ENCODE measurements at regions not wholly inside any gene's neighbourhood (a gene's known extent, or its start where the extent isn't known, plus 50 kb on each side); places are given as distances from the start of the nearest gene placed in this dataset.

- DNase-seq: no peak
- Histone ChIP-seq H3K79me1 (ENCODE audit: low read length) (no peaks in the 10 kb centered on the region), H3K23ac (ENCODE audit: low read length) (no peak overlapping the region), H4K91ac (ENCODE audit: low read depth, low read length) (no peak overlapping the region), H3K18ac (ENCODE audit: low read length) (no peak overlapping the region), H4K8ac (ENCODE audit: low read depth, low read length) (no peak overlapping the region), H3K79me2 (ENCODE audit: control insufficient read depth, insufficient read depth, low read length, poor library complexity) (no peaks in the 10 kb centered on the region), H3K14ac (ENCODE audit: low read length) (no peak overlapping the region), H2BK12ac (ENCODE audit: low read length) (no peak overlapping the region), H3K4me2 (ENCODE audit: low read length) (no peak overlapping the region), H3K9me3 (ENCODE audit: insufficient read depth, low read depth, low read length) (peaks cover 4% of the 10 kb centered on the region), H4K12ac (ENCODE audit: low read depth, low read length) (no peak overlapping the region), H3K9ac (ENCODE audit: low read length) (no peak overlapping the region), H3K27me3 (ENCODE audit: insufficient read depth, low read length) (no peaks in the 10 kb centered on the region), H3K4me3 (ENCODE audit: low read depth, low read length) (no peak overlapping the region), H2BK5ac (ENCODE audit: low read depth, low read length, poor library complexity) (no peak overlapping the region), H3K36me3 (ENCODE audit: control insufficient read depth in 1 of 2, insufficient read depth in 2 of 2, low read length in 2 of 2) (no peaks in the 10 kb centered on the region), H3K4ac (ENCODE audit: low read depth, low read length) (no peak overlapping the region), H3K27ac (ENCODE audit: low read depth, low read length) (no peak overlapping the region), H3K4me1 (ENCODE audit: control insufficient read depth in 1 of 2, insufficient read depth in 2 of 2, low read length in 2 of 2) (no peaks in the 10 kb centered on the region), H2AFZ (ENCODE audit: insufficient read depth, low read length, poor library complexity) (no peak overlapping the region), H2AK5ac (ENCODE audit: low read length) (no peak overlapping the region), H2BK120ac (ENCODE audit: insufficient read depth, low read length, poor library complexity) (no peak overlapping the region)
- WGBS (ENCODE audit: extremely low coverage, insufficient coverage, insufficient read length): no CpG with 5 or more reads among the region's 4 CpGs
Observed at GRCh38 chr1:4323309-4323708, 331.1 kb upstream of the AJAP1 start.

GRCh38 chr1:4324525-4324924 is 329.9 kb upstream of the AJAP1 start:
- no CpG with 5 or more reads among the region's 9 CpGs for WGBS (ENCODE audit: extremely low coverage, insufficient coverage, insufficient read length)
- Histone ChIP-seq H3K9ac (ENCODE audit: low read length) (no peak overlapping the region), H2BK12ac (ENCODE audit: low read length) (no peak overlapping the region), H3K79me1 (ENCODE audit: low read length) (no peaks in the 10 kb centered on the region), H2AK5ac (ENCODE audit: low read length) (no peak overlapping the region), H3K4ac (ENCODE audit: low read depth, low read length) (no peak overlapping the region), H4K91ac (ENCODE audit: low read depth, low read length) (no peak overlapping the region), H3K4me3 (ENCODE audit: low read depth, low read length) (no peak overlapping the region), H3K27me3 (ENCODE audit: insufficient read depth, low read length) (no peaks in the 10 kb centered on the region), H3K4me1 (ENCODE audit: control insufficient read depth in 1 of 2, insufficient read depth in 2 of 2, low read length in 2 of 2) (no peaks in the 10 kb centered on the region), H3K23ac (ENCODE audit: low read length) (no peak overlapping the region), H4K8ac (ENCODE audit: low read depth, low read length) (no peak overlapping the region), H3K27ac (ENCODE audit: low read depth, low read length) (no peak overlapping the region), H3K18ac (ENCODE audit: low read length) (no peak overlapping the region), H3K14ac (ENCODE audit: low read length) (no peak overlapping the region), H3K4me2 (ENCODE audit: low read length) (no peak overlapping the region), H3K79me2 (ENCODE audit: control insufficient read depth, insufficient read depth, low read length, poor library complexity) (no peaks in the 10 kb centered on the region), H2BK120ac (ENCODE audit: insufficient read depth, low read length, poor library complexity) (no peak overlapping the region), H4K12ac (ENCODE audit: low read depth, low read length) (no peak overlapping the region), H2BK5ac (ENCODE audit: low read depth, low read length, poor library complexity) (no peak overlapping the region), H3K36me3 (ENCODE audit: control insufficient read depth in 1 of 2, insufficient read depth in 2 of 2, low read length in 2 of 2) (no peaks in the 10 kb centered on the region), H3K9me3 (ENCODE audit: insufficient read depth, low read depth, low read length) (peaks cover 9% of the 10 kb centered on the region), H2AFZ (ENCODE audit: insufficient read depth, low read length, poor library complexity) (no peak overlapping the region)
- no peak for DNase-seq

GRCh38 chr1:4327142-4327541 is 327.3 kb upstream of the AJAP1 start:
- Histone ChIP-seq H2AK5ac (ENCODE audit: low read length) (no peak overlapping the region), H3K9ac (ENCODE audit: low read length) (no peak overlapping the region), H2BK120ac (ENCODE audit: insufficient read depth, low read length, poor library complexity) (no peak overlapping the region), H4K91ac (ENCODE audit: low read depth, low read length) (no peak overlapping the region), H3K4ac (ENCODE audit: low read depth, low read length) (no peak overlapping the region), H3K79me1 (ENCODE audit: low read length) (no peaks in the 10 kb centered on the region), H3K4me3 (ENCODE audit: low read depth, low read length) (no peak overlapping the region), H3K36me3 (ENCODE audit: control insufficient read depth in 1 of 2, insufficient read depth in 2 of 2, low read length in 2 of 2) (no peaks in the 10 kb centered on the region), H3K4me2 (ENCODE audit: low read length) (no peak overlapping the region), H3K14ac (ENCODE audit: low read length) (no peak overlapping the region), H2BK12ac (ENCODE audit: low read length) (no peak overlapping the region), H4K8ac (ENCODE audit: low read depth, low read length) (no peak overlapping the region), H3K79me2 (ENCODE audit: control insufficient read depth, insufficient read depth, low read length, poor library complexity) (no peaks in the 10 kb centered on the region), H3K23ac (ENCODE audit: low read length) (no peak overlapping the region), H4K12ac (ENCODE audit: low read depth, low read length) (no peak overlapping the region), H3K27me3 (ENCODE audit: insufficient read depth, low read length) (no peaks in the 10 kb centered on the region), H2AFZ (ENCODE audit: insufficient read depth, low read length, poor library complexity) (no peak overlapping the region), H3K27ac (ENCODE audit: low read depth, low read length) (no peak overlapping the region), H3K9me3 (ENCODE audit: insufficient read depth, low read depth, low read length) (peaks cover 14% of the 10 kb centered on the region), H2BK5ac (ENCODE audit: low read depth, low read length, poor library complexity) (no peak overlapping the region), H3K18ac (ENCODE audit: low read length) (no peak overlapping the region), H3K4me1 (ENCODE audit: control insufficient read depth in 1 of 2, insufficient read depth in 2 of 2, low read length in 2 of 2) (no peaks in the 10 kb centered on the region)
- DNase-seq: no peak
- no CpG with 5 or more reads among the region's 2 CpGs for WGBS (ENCODE audit: extremely low coverage, insufficient coverage, insufficient read length)

GRCh38 chr1:4328402-4329071 is 325.9 kb upstream of the AJAP1 start:
- DNase-seq: no peak
- Histone ChIP-seq H4K12ac (ENCODE audit: low read depth, low read length) (no peak overlapping the region), H3K9me3 (ENCODE audit: insufficient read depth, low read depth, low read length) (peaks cover 16% of the 10 kb centered on the region), H2AFZ (ENCODE audit: insufficient read depth, low read length, poor library complexity) (no peak overlapping the region), H3K79me2 (ENCODE audit: control insufficient read depth, insufficient read depth, low read length, poor library complexity) (no peaks in the 10 kb centered on the region), H2BK12ac (ENCODE audit: low read length) (no peak overlapping the region), H3K27me3 (ENCODE audit: insufficient read depth, low read length) (no peaks in the 10 kb centered on the region), H3K14ac (ENCODE audit: low read length) (no peak overlapping the region), H3K4me1 (ENCODE audit: control insufficient read depth in 1 of 2, insufficient read depth in 2 of 2, low read length in 2 of 2) (no peaks in the 10 kb centered on the region), H3K18ac (ENCODE audit: low read length) (no peak overlapping the region), H2BK120ac (ENCODE audit: insufficient read depth, low read length, poor library complexity) (no peak overlapping the region), H2AK5ac (ENCODE audit: low read length) (no peak overlapping the region), H4K91ac (ENCODE audit: low read depth, low read length) (no peak overlapping the region), H3K36me3 (ENCODE audit: control insufficient read depth in 1 of 2, insufficient read depth in 2 of 2, low read length in 2 of 2) (no peaks in the 10 kb centered on the region), H3K4me2 (ENCODE audit: low read length) (no peak overlapping the region), H2BK5ac (ENCODE audit: low read depth, low read length, poor library complexity) (no peak overlapping the region), H3K4me3 (ENCODE audit: low read depth, low read length) (no peak overlapping the region), H3K79me1 (ENCODE audit: low read length) (no peaks in the 10 kb centered on the region), H4K8ac (ENCODE audit: low read depth, low read length) (no peak overlapping the region), H3K9ac (ENCODE audit: low read length) (no peak overlapping the region), H3K27ac (ENCODE audit: low read depth, low read length) (no peak overlapping the region), H3K23ac (ENCODE audit: low read length) (no peak overlapping the region), H3K4ac (ENCODE audit: low read depth, low read length) (no peak overlapping the region)
- WGBS (ENCODE audit: extremely low coverage, insufficient coverage, insufficient read length): no CpG with 5 or more reads among the region's 10 CpGs

Data from trophoblast cell (in vitro differentiated cells and primary cell).